OCI-LY1 (cell line): ENCODE measurements at regions not wholly inside any gene's neighbourhood (a gene's known extent, or its start where the extent isn't known, plus 50 kb on each side); places are given as distances from the start of the nearest gene placed in this dataset.

Experiments used
- H2AFZ ChIP-seq: fragments of 200-600 bp; sonication (generic), shearing (Covaris generic); 2 replicates; pipeline ENCODE4 v1.6.0; 2014; ENCODE audit warnings: antibody characterized with exemption, mild to moderate bottlenecking, low read length
- H3F3A ChIP-seq: fragments of 200-600 bp; sonication (generic), shearing (Covaris generic); 2 replicates; pipeline ENCODE4 v1.6.0; 2014; ENCODE audit warnings: mild to moderate bottlenecking, antibody characterized with exemption, low read length, moderate library complexity; ENCODE audit not compliant: insufficient read depth
- H3K27ac ChIP-seq: fragments of 200-600 bp; sonication (generic); 2 replicates; pipeline ENCODE4 v1.5.1; 2014; ENCODE audit warnings: low read length, mixed run types, mild to moderate bottlenecking, low read depth; ENCODE audit not compliant: poor library complexity, severe bottlenecking
- H3K27me3 ChIP-seq: fragments of 200-600 bp; sonication (generic); 2 replicates; pipeline ENCODE4 v1.6.0; 2014; ENCODE audit warnings: antibody characterized with exemption, mild to moderate bottlenecking, low read length, moderate library complexity; ENCODE audit not compliant: insufficient read depth
- H3K36me3 ChIP-seq: fragments of 200-600 bp; sonication (generic); 2 replicates; pipeline ENCODE4 v1.6.1; 2014; ENCODE audit warnings: mild to moderate bottlenecking, antibody characterized with exemption, low read length, moderate library complexity, mixed read lengths; ENCODE audit not compliant: insufficient read depth
- H3K4me1 ChIP-seq: fragments of 200-600 bp; sonication (generic); 2 replicates; pipeline ENCODE4 v1.5.1; 2014; ENCODE audit warnings: mild to moderate bottlenecking, low read length, moderate library complexity; ENCODE audit not compliant: insufficient read depth, severe bottlenecking
- H3K4me2 ChIP-seq: fragments of 200-600 bp; sonication (generic), shearing (Covaris generic); 2 replicates; pipeline ENCODE4 v1.6.1; 2014; ENCODE audit warnings: low read length
- H3K4me3 ChIP-seq: fragments of 200-600 bp; sonication (generic); 2 replicates; pipeline ENCODE4 v1.5.1; 2014; ENCODE audit warnings: low read length, low read depth, mild to moderate bottlenecking, mixed read lengths; ENCODE audit not compliant: poor library complexity, severe bottlenecking
- H3K79me2 ChIP-seq: fragments of 200-600 bp; shearing (Covaris generic); 2 replicates; pipeline ENCODE4 v1.6.1; 2016; ENCODE audit warnings: mixed run types, low read length, mixed read lengths; ENCODE audit not compliant: insufficient read depth
- H3K9ac ChIP-seq: fragments of 200-600 bp; sonication (generic), shearing (Covaris generic); 2 replicates; pipeline ENCODE4 v1.6.1; 2014; ENCODE audit warnings: mild to moderate bottlenecking, low read length, mixed read lengths
- H3K9me2 ChIP-seq: fragments of 200-600 bp; sonication (generic), shearing (Covaris generic); 2 replicates; pipeline ENCODE4 v1.6.1; 2014; ENCODE audit warnings: low read depth, mild to moderate bottlenecking, low read length, mixed read lengths
- H3K9me3 ChIP-seq: fragments of 200-600 bp; shearing (Covaris generic); 2 replicates; pipeline ENCODE4 v1.6.1; 2014; ENCODE audit warnings: low read length, mixed read lengths
- H4K20me1 ChIP-seq: fragments of 200-600 bp; sonication (generic), shearing (Covaris generic); 2 replicates; pipeline ENCODE4 v1.6.0; 2016; ENCODE audit warnings: mild to moderate bottlenecking, low read length; ENCODE audit not compliant: insufficient read depth
- EZH2 ChIP-seq: fragments of 200-600 bp; sonication (generic), shearing (Covaris generic); IDR thresholded peaks from 2 replicates; pipeline ENCODE4 v1.8.0; 2017; ENCODE audit warnings: borderline replicate concordance, mixed run types, mild to moderate bottlenecking, antibody characterized with exemption, low read length, moderate library complexity, mixed read lengths
- TF ChIP-seq, protein P1 (sequence below): fragments of 200-600 bp; sonication (generic), shearing (Covaris generic); IDR thresholded peaks from 2 replicates; pipeline ENCODE4 v1.5.1; 2017; ENCODE audit warnings: mild to moderate bottlenecking, antibody characterized with exemption, low read length, moderate library complexity, mixed read lengths

- H3K36me3 ChIP-seq = no peaks in the 10 kb centered on the region
- no peak overlapping the region for H2AFZ ChIP-seq
- H3K27ac ChIP-seq = no peak overlapping the region
- no peaks in the 10 kb centered on the region for H4K20me1 ChIP-seq
- no peaks in the 10 kb centered on the region for H3F3A ChIP-seq
- H3K4me2 ChIP-seq = no peak overlapping the region
- H3K9ac ChIP-seq = no peak overlapping the region
- H3K27me3 ChIP-seq = no peaks in the 10 kb centered on the region
- no peaks in the 10 kb centered on the region for H3K9me3 ChIP-seq
- TF ChIP-seq EZH2 = no peak
- TF ChIP-seq, protein P1, sequence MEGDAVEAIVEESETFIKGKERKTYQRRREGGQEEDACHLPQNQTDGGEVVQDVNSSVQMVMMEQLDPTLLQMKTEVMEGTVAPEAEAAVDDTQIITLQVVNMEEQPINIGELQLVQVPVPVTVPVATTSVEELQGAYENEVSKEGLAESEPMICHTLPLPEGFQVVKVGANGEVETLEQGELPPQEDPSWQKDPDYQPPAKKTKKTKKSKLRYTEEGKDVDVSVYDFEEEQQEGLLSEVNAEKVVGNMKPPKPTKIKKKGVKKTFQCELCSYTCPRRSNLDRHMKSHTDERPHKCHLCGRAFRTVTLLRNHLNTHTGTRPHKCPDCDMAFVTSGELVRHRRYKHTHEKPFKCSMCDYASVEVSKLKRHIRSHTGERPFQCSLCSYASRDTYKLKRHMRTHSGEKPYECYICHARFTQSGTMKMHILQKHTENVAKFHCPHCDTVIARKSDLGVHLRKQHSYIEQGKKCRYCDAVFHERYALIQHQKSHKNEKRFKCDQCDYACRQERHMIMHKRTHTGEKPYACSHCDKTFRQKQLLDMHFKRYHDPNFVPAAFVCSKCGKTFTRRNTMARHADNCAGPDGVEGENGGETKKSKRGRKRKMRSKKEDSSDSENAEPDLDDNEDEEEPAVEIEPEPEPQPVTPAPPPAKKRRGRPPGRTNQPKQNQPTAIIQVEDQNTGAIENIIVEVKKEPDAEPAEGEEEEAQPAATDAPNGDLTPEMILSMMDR = no peak
- H3K4me1 ChIP-seq = no peaks in the 10 kb centered on the region
- H3K79me2 ChIP-seq = no peaks in the 10 kb centered on the region
- no peak overlapping the region for H3K4me3 ChIP-seq
- H3K9me2 ChIP-seq = no peaks in the 10 kb centered on the region
Observed at GRCh38 chr1:4601941-4602340, 52.5 kb upstream of the AJAP1 start.

- Histone ChIP-seq H3K4me2 (no peak overlapping the region), H4K20me1 (no peaks in the 10 kb centered on the region), H3K27me3 (no peaks in the 10 kb centered on the region), H3K79me2 (no peaks in the 10 kb centered on the region), H3F3A (no peaks in the 10 kb centered on the region), H3K4me3 (no peak overlapping the region), H3K36me3 (no peaks in the 10 kb centered on the region), H3K27ac (no peak overlapping the region), H3K9ac (no peak overlapping the region), H2AFZ (no peak overlapping the region), H3K9me2 (no peaks in the 10 kb centered on the region), H3K4me1 (no peaks in the 10 kb centered on the region), H3K9me3 (no peaks in the 10 kb centered on the region)
- TF ChIP-seq, protein P1 = no peak
- no peak for TF ChIP-seq EZH2
Observed at GRCh38 chr1:4602462-4603294, 51.7 kb upstream of the AJAP1 start.

GRCh38 chr1:4603295-4604110 is 50.9 kb upstream of the AJAP1 start:
- TF ChIP-seq, protein P1 = no peak
- no peak for TF ChIP-seq EZH2
- no peaks in the 10 kb centered on the region for H4K20me1 ChIP-seq
- H3K9me2 ChIP-seq = no peaks in the 10 kb centered on the region
- H3K9ac ChIP-seq = no peak overlapping the region
- no peaks in the 10 kb centered on the region for H3K4me1 ChIP-seq
- H3K4me2 ChIP-seq = no peak overlapping the region
- H3K36me3 ChIP-seq = no peaks in the 10 kb centered on the region
- no peak overlapping the region for H3K4me3 ChIP-seq
- H2AFZ ChIP-seq = no peak overlapping the region
- no peaks in the 10 kb centered on the region; the same call in 1 of the 2 replicates for H3K27me3 ChIP-seq
- no peaks in the 10 kb centered on the region for H3K9me3 ChIP-seq
- no peaks in the 10 kb centered on the region for H3K79me2 ChIP-seq
- no peak overlapping the region for H3K27ac ChIP-seq
- no peaks in the 10 kb centered on the region for H3F3A ChIP-seq
